Hindlimb muscle (tissue), 1 donor: ENCODE measurements at regions not wholly inside any gene's neighbourhood (a gene's known extent, or its start where the extent isn't known, plus 50 kb on each side); places are given as distances from the start of the nearest gene placed in this dataset.

Experiments used
- DNase-seq: peaks from one replicate; pipeline ENCODE4 v3.0.0-alpha.2; 2013

DNA sequence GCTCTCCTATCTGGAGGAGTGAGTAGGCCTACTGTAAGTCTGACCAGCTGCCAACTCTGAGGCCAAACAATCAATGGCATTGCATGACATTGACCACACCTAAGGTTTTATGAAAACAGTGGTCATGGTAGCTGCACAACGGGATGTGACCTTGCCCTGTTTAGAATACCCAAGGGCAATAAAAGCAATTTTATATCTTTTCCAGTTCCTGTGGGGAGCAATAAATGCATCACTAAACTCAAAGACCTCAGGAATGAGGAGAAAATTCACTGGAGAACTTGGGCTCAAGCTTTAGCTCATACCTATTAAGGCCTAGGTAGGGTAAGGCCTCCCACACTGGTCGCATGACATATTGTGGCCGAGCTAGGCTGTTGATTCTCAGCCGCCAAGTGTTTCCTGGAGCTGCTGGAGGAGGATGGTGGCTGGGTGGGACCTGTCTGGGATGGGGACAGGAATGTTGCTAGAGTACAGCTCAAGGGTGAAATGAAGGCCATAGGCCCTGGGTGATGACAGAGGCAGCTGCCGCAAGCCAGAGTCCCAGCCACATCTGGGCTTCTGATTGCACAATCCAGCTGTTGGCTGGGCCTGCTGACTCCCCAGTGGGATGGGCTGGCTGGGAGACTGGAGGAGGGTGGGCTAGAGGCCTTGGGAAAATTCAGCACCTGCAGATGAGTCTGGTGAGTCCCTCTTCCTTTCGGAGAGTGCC, 313.7 kb downstream of the CYP26B1 start:
- peak; percentile 86 for DNase-seq

DNA sequence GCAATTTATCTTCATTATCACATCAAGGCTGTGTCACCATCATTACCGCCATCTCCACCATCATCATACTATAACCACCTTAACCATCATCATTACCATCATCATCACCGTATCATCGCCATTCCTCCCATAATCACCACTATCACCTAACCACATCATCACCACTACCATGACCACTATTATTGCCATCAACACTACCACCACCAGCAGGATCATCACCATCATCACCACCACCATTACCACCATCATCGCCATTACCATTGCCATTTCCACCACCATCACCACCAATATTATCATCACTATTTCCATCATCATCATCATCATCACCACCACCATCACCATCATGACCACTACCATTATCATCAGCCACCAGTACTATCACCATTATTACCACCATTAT, 314.4 kb downstream of the CYP26B1 start:
- DNase-seq, result no peak

DNA sequence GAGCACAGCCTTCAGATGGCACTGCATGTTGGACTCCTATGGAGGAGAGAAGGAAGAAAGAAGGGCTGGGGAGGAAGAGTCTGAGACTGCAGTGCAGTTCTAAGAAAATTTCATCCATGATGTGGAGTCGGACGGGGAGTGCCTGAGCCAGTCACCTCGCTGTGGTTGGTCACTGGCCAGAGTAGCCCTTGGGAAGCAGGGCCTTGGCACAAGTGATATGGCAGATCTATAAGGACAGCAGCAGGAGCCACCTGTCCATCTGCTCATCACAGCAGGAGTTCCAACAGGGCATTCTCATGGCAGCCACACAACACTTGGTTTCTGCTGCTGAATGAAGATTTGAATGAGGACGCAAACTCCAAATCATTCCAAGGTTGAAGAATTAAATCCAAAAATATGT, 314.8 kb downstream of the CYP26B1 start:
- no peak for DNase-seq

DNA sequence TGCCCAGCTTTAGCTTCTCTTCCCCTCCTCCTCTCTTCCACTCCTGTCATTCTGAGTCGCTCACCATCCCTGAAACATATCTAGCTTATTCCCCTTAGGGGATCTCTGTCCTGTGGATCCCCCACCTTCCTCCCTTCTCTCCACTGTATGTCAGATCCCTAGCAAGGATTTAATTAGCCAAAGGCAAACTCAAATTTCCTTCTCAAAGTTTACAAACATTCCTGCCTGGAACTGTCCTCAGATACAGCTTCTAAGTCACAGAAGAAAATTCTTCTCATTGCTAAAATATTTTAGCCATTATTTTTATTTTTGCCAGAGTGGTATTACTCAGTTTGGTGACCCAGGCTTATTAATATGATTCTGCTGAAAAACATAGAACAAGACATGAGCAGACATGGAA, 315.3 kb downstream of the CYP26B1 start:
- no peak for DNase-seq

GRCh38 chr2:71831193-71831577, 316.5 kb downstream of the CYP26B1 start:
- peak; percentile 45 for DNase-seq

DNA sequence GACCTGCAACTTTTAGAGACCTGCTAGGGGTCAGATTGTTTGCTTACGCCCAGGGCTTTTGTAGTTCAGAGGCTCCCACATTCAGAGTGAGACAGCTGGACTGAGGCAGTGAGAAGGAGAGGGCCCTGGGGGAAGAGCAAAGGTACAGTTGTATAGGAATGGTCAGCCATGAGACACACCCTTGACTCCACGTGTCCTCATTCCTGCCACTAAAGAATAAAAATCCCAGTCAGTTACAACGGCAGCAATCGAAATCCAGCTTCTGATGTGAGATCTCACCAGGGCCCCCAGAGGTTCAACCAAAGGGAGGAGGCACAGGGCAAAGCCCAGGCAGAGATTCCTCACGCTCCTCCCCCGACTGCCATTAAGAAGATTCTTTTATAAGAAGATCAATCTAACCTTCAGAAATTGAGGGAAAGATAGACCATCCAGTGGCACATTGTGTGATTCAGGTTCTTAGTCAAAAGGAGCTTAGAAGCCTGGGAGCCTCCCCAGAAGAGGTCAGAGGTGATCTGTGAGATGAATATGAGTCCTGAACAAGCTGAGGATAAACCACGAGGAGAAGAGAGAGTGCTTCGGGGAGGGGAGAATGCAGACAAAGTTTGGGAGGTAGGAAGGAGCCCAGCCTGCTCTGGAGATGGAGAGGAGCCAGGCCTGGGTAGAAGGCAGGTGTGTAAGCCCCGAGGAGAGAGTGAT, 317.0 kb downstream of the CYP26B1 start:
- DNase-seq, result no peak

GRCh38 chr2:71829008-71829407, 318.7 kb downstream of the CYP26B1 start:
- no peak for DNase-seq

GRCh38 chr2:71827973-71828372, 319.7 kb downstream of the CYP26B1 start:
- no peak for DNase-seq

- DNase-seq, result no peak
Observed at GRCh38 chr2:71827524-71827901, 320.1 kb downstream of the CYP26B1 start.

- DNase-seq, result no peak
Observed at GRCh38 chr2:71826826-71827523, 320.7 kb downstream of the CYP26B1 start.

GRCh38 chr2:71826299-71826698, 321.4 kb downstream of the CYP26B1 start:
- no peak for DNase-seq

DNA sequence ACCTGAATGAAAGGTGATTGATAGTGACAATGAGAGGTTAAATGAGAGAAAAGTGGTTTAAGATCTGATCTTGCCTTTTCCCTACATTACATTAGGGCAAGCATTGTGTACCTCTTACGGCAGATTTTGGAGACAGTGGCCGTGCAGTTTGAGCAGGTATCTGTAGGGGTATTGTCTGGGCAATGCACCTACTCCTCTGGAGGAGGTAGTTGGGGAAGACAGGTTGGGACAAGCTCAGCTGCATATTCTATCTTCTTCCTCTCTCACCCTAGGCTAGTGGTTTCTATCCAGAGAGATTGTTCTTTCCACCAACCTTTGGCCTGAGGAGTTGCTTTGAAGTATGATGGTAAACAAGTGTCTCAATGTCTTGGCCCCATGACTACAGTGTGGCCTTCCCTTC, 323.2 kb downstream of the CYP26B1 start:
- DNase-seq, result no peak

DNA sequence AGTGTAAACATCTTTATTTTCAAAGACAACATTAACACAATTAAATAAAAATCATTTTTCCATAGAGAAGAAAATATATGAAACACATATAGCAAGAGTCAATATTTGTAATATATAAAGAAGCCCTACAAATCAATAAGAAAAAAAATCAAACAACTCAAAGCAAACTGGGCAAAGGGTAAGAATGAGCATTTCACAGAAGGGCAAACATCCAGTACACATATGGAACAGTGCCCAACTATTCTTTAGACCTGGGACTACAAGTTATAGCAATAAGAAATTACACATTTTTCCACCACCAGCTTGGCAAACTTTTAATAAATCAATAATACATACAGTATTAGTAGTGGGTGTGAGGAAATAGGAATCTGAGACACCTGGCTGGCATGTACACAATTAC, 324.1 kb downstream of the CYP26B1 start:
- no peak for DNase-seq

DNA sequence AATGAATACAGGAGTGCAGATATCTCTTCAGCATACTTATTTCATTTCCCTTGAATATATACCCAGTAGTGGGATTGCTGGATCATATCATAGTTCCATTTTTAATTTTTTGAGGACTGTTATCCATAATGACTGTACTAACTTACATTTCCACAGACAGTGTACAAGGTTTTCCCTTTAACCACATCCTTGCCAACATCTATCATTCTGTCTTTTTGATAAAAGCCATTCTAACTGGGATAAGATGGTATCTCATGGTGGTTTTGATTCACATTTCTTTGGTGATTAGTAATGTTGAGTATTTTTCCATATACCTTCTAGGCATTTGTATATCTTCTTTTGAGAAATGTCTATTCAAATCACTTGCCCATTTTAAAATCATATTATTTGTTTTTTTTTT, 325.2 kb downstream of the CYP26B1 start:
- DNase-seq, result no peak

- no peak for DNase-seq
Observed at GRCh38 chr2:71821856-71822255, 325.8 kb downstream of the CYP26B1 start.

DNA sequence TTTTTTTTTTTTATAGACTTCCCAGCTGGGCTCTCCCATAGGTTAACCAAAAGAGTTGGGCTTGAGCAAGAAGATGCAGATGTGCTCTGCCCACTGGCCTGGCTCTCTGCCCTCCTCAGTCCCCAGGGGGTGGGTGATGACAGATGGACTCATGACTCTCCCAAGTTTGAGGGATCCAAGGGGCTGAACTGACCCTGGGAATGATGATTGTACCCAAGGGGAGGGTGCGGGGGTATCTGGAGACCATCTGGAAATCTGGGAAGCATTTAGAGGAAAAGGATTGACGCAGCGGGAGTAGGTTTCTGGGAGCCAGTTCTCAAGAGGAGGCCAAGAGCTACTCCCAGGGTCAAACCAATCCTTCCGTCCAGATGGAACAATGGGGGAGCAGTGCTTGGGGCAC, 330.8 kb downstream of the CYP26B1 start:
- DNase-seq, result no peak

GRCh38 chr2:71815701-71816474, 331.8 kb downstream of the CYP26B1 start:
- DNase-seq, result no peak

DNA sequence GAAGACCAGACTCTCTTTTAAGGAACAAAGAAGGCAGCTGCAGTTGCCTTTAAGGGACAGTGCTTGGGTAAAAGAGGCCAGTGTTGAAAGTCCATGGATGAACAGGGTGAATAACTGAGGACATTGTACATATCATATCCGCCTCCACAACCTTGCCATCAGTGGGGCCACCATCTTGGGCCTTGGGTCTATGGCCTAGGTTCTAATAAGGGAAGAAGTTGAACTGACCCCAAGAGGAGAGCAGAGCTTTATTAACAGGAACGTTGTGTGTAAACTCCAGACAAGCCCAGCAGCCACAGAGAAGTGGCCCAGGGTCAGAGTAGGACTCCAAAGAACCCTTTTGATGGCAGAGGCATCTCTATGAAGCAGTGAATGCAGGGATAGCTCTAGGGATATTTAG, 332.8 kb downstream of the CYP26B1 start:
- DNase-seq, result no peak

DNA sequence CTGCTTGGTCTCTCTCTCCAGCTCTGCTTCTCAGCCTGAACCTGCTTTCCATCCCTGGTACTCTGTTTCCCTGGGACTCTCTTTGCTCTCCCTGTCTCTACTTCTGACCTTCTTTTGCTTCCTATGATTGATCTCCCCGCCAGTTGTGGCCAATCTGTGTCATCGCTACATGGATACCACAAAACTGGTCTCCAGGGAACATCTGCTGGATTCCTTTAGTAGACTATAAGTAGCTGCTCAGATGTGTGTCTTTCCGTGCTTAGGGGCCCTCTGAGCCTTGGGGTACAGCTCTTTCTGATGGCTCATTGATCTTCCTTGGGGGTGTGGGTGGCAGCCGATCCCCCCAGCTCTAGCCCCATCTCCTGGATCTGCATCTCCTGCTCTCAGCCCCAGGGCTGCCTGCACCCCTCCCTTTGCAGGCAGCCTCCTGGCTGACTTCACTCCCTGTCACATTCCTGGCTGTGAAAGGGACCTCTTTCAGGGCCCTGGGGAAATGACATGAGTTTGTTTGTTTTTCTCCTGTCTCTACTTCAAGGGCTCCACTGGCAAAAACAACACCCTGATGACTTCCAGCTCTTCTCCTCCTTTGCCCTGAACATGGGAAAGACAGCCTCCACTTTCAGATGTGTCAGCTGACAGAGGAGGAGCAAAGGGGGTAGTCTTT, 333.7 kb downstream of the CYP26B1 start:
- DNase-seq, result no peak

- DNase-seq, result no peak
Observed at GRCh38 chr2:71813315-71813714, 334.3 kb downstream of the CYP26B1 start.

DNA sequence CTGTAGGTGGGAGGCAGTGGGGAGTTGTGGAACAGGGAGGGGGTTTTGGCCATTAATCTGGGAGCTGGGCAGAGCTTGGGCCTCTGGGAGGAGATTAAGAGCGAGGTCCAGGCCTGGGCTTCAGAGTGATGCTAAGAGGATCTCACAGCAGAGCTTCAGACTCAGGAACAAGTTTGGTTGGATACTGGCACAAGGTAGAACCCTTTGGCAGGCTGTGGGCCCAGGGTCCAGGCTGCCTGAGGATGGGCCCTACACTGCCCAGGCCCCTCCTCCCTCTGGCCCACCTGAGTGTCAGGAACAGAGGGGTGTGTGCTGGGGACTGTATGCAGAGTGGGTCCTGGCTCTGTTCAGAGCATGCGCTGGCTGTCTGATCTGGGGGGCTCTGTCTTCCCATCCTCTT, 334.9 kb downstream of the CYP26B1 start:
- DNase-seq, result no peak

DNA sequence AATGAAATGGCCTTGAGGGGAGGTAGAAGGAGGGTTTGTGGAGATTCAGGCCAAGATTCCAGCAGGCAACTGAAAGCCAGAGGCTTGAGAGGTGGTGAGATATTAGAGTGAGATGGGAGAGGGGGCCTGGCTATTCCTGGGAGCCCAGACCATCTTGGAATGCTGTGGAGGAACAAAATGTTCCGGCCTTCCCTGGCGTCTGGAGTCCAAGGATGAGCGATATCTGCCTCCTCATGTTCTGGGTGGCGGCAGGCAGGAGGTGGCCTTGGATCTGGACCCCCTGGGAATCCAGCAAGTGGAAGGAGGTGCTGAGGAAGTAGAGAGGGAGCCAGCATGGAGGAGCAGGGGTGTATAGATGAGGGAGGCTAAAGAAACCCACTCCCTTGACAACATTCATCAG, 335.9 kb downstream of the CYP26B1 start:
- DNase-seq, result no peak

GRCh38 chr2:71811157-71811556, 336.5 kb downstream of the CYP26B1 start:
- DNase-seq, result no peak
